ENCODE measurements at regions not wholly inside any gene's neighbourhood (a gene's known extent, or its start where the extent isn't known, plus 50 kb on each side); places are given as distances from the start of the nearest gene placed in this dataset.
"Not testable (repeated sequence)": the region's sequence is repeated elsewhere in the genome, so short reads cannot be mapped to it uniquely, and the experiment has no call there.

GRCh38 chr3:125645616-125646015 is 50.3 kb upstream of the OSBPL11 start:
- DNase-seq = no peak

GRCh38 chr3:125646581-125646980 is 51.3 kb upstream of the OSBPL11 start:
- DNase-seq = no peak

- DNase-seq = no peak
These were observed 52.2 kb upstream of the OSBPL11 start for GRCh38 chr3:125647318-125648014.

DNA sequence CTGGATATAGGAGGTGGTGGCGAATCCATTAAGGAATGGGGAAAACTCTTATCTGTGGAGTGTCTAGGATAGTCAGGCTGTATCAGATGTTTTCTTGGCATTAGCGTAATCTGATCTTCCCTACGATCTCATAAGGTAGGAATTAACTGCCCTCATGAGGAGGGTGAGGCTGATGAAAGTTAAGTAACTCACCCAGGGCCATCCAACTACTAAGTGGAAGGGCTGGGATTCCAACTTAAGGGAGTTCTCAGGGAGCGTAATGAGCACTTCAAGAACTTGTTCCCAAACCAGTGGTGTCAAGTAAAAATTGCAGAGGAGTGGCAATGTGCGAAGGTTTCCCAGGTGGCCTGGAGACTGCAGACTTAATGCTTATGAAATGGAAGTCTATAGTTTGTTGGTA is 55.9 kb upstream of the OSBPL11 start:
- DNase-seq = no peak

GRCh38 chr3:125652349-125652748 is 57.1 kb upstream of the OSBPL11 start:
- DNase-seq = no peak

DNA sequence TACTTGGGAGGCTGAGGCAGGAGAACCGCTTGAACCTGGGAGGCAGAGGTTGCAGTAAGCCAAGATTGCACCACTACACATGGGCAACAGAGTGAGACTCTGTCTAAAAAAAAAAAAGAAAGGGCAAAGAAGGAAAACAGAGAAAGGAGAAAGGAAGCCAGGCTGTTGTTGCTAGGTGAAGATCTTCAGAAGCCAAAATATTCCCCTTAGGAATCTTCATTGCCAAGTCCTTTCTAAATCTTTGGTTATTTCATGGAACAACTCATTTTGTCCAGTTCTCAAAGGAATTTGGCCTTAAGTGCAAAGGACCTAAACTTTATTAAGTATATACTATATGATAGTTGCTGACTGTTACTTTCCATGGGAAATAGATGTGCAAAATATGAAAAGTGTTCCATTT is 59.2 kb upstream of the OSBPL11 start:
- DNase-seq = no peak

DNA sequence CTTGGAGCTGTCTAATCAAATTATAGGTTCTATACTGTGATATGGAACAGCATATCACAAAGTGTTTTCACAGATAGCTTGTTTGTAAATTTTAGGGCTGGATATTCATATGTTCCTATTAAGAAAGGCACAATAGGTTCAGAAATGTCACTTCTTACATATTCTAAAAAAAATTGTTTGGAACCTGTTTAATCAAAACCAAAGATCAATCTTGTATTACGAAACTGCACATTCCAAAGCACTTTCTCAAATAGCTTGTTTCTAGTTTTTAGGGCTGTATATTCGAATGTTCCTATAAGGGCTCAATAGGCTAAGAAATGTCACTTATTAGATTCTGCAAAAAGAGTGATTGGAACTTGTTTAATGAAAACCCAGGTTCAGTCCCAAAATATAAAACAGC is 67.4 kb upstream of the OSBPL11 start:
- no peak for DNase-seq

GRCh38 chr3:125670352-125670751 is 75.1 kb upstream of the OSBPL11 start:
- no peak for DNase-seq

GRCh38 chr3:125670945-125671344 is 75.6 kb upstream of the OSBPL11 start:
- no peak for DNase-seq

DNA sequence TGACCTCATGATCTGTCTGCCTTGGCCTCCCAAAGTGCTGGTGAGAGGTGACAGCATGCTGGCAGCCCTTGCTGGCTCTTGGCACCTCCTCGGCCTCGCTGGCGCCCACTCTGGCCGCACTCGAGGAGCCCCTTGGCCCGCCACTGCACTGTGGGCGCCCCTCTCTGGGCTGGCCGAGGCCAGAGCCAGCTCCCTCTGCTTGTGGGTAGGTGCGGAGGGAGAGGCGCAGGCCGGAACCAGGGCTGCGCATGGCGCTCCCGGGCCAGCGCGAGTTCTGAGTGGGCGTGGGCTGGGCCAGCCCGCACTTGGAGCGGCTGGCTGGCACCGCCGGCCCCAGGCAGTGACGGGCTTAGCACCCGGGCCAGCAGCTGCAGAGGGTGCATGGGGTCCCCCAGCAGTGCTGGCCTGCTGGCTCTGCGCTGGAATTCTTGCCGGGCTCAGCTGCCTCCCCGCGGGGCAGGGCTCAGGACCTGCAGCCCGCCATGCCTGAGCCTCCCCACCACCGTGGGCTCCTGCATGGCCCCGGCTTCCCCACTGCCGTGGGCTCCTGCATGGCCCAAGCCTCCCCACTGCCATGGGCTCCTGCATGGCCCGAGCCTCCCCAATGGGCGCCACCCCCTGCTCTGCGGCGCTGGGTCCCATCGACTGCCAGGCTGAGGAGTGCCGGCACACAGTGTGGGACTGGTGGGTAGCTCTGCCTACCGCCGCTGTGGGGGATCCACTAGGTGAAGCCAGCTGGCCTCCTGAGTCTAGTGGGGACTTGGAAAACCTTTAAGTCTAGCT is 76.4 kb upstream of the OSBPL11 start:
- no peak for DNase-seq

- no peak for DNase-seq
These were observed 80.5 kb upstream of the OSBPL11 start for GRCh38 chr3:125675791-125676190.

DNA sequence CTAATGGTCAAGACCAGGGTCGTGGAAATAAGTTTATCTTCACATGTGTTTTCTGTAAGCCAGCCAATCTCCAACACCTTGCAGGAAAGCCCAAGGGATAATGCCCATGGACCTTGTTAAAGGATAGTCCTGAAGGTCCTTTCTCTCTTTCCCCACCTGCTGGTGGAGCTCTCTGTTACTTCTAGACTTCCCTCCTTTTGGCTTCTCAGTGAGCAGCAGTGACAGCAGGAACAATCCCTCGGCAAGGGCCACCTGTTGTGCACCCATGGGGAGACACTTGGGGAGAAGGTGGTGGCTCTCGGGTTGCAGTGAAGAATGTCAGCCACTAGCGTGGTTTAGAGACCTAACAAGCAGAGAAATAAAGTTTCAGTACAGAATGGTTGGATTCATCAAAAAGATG is 84.0 kb upstream of the OSBPL11 start:
- DNase-seq = no peak

- no peak for DNase-seq
These were observed 85.8 kb upstream of the OSBPL11 start for GRCh38 chr3:125681146-125681545.

GRCh38 chr3:125681906-125682305 is 86.6 kb upstream of the OSBPL11 start:
- DNase-seq = not testable (repeated sequence)

DNA sequence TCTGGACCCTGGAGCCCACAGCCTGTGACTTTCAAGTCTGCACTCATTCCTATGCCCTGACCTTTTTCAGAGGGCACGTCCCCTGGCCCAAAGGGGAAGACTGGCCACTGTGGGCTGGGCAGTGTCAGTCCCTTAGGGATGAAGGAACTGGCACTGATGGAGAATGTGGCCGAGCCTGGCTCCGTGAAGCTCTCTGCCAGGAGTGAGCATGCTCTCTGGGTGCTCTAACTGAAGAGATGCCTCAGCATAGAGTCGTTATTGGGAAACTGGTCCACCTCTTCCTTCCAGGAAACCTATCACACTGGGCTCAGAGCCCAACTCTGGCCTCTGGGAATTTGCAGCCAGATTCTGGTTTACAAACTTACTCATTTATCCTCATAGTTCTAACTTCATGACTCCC is 87.3 kb upstream of the OSBPL11 start:
- DNase-seq = not testable (repeated sequence)

GRCh38 chr3:125683067-125683829 is 88.0 kb upstream of the OSBPL11 start:
- DNase-seq = no peak

- no peak for DNase-seq
These were observed 88.9 kb upstream of the OSBPL11 start for GRCh38 chr3:125684199-125684598.

DNA sequence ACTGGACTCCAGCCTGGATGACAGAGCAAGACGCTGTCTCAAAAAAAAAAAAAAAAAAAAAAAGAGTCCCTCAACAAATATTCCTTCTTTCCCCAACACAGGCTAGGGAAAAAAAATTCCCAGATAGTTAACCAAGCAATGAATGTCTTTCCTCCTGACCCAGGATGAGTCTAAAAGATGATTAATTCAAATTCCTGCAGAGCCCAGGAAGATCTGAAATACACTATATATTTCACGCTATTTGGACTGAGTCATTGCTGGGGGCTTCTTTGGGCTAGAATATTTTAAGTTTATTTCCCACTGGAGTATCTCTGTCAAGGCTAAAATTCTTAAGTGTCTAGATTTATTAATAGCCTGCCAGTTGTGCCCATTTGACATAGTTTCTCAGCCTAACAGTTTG is 90.4 kb upstream of the OSBPL11 start:
- not testable (repeated sequence) for DNase-seq

- DNase-seq = no peak
These were observed 97.1 kb upstream of the OSBPL11 start for GRCh38 chr3:125692361-125692760.

DNA sequence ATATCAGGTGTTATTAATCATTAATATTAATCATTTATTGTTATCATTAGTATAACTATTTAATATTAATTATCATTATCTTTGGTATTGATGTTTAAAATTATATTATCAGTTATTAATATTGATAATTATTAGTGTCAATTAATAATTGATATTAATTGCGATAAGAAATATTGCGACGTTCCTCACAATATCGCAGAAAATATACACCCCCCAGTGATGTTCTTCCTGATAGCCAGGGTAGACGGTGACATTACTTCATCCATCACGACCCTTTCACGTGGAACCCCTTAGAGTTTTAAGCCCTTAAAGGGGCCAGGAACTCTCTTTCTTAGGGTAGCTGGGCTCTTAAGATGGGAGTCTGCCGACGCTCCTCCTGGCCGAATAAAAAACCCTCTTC is 98.6 kb upstream of the OSBPL11 start:
- DNase-seq = no peak

DNA sequence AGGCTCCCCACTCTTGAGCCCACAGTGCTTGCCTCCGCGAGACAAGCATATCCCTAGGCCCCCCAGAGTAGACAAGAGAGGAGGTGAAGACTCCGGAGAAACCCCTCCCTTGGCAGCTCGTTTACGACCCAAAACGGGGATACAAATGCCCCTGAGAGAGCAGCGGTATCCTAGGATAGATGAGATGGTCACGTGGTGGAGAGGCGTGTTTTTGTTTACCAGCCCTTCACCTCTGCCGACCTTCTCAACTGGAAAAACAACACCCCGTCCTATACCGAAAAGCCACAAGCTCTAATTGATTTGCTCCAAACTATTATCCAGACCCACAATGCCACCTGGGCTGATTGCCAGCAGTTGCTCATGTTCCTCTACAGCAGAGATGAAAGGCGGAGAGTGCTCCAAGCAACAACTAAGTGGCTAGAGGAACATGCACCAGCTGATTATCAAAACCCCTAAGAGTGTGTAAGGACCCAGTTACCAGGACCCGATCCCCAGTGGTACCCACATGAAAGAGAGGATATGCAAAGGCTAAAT is 99.5 kb upstream of the OSBPL11 start:
- peak; percentile 44 for DNase-seq

- DNase-seq = no peak
These were observed 100.4 kb upstream of the OSBPL11 start for GRCh38 chr3:125695688-125696087.

- not testable (repeated sequence) for DNase-seq
These were observed 101.8 kb upstream of the OSBPL11 start for GRCh38 chr3:125697126-125697525.
